Transverse colon (tissue), 4 donors: ENCODE measurements at regions not wholly inside any gene's neighbourhood (a gene's known extent, or its start where the extent isn't known, plus 50 kb on each side); places are given as distances from the start of the nearest gene placed in this dataset.
A peak's percentile ranks its signal among the peaks of the same experiment; 100 is the strongest.

Source experiments
- DNase-seq: peaks from one replicate; pipeline ENCODE4 v3.0.0-alpha.2; 2019
- H3K27ac ChIP-seq, 4 donors: fragments of 200-600 bp; sonication (generic); 2 replicates each; pipeline ENCODE4 v1.5.1; 2016 to 2018; ENCODE audit warnings: inconsistent platforms in 4 of 4
- H3K27me3 ChIP-seq: fragments of 200-600 bp; sonication (generic); 2 replicates; pipeline ENCODE4 v1.5.1; 2017; ENCODE audit warnings: inconsistent platforms
- H3K36me3 ChIP-seq, 4 donors: fragments of 200-600 bp; sonication (generic); 2 replicates each; pipeline ENCODE4 v1.5.1; 2017 to 2019; ENCODE audit warnings: inconsistent platforms in 4 of 4
- H3K4me1 ChIP-seq, 4 donors: fragments of 200-600 bp; sonication (generic); 2 replicates each; pipeline ENCODE4 v1.5.1; 2017 to 2020; ENCODE audit warnings: inconsistent platforms in 4 of 4
- H3K4me3 ChIP-seq, 4 donors: fragments of 200-600 bp; sonication (generic); 1 replicate in 1 of 4; 2 replicates in 3 of 4; pipeline versions ENCODE4 v1.5.1 to v1.6.1; 2017 to 2019; ENCODE audit warnings: inconsistent platforms in 4 of 4
- H3K9me3 ChIP-seq, 2 donors: fragments of 200-600 bp; sonication (generic); 2 replicates each; pipeline ENCODE4 v1.5.1; 2017 to 2019; ENCODE audit warnings: inconsistent platforms in 2 of 2
- EP300 ChIP-seq: sonication (generic); formaldehyde crosslinking; IDR thresholded peaks from one replicate; pipeline ENCODE4 v1.6.1; 2017; ENCODE audit warnings: antibody characterized with exemption, low read depth
- POLR2A ChIP-seq: fragments of 450-650 bp; IDR thresholded peaks from one replicate; pipeline ENCODE4 v1.6.1; 2016; ENCODE audit warnings: antibody characterized with exemption, mild to moderate bottlenecking, moderate library complexity
- POLR2AphosphoS5 ChIP-seq, 3 donors: sonication (generic); formaldehyde crosslinking; IDR thresholded peaks; one replicate each; pipeline ENCODE4 v1.6.1; 2016; ENCODE audit warnings: antibody characterized with exemption in 3 of 3
- WGBS, 2 donors: methylation state at CpG; one replicate each; pipeline ENCODE4 v1.1.5; 2018; ENCODE audit warnings: low coverage in 1 of 2; 5-methylcytosine and 5-hydroxymethylcytosine counted together
- in situ Hi-C, 4 donors: fragments of 200-750 bp; cut with MboI; loops; one replicate each; pipeline versions ENCODE4 v1.15.0 to v1.15.1; 2017; ENCODE audit warnings: low sequenced_read_pairs in 3 of 4, low pct_ligation_motif_present in 1 of 4, low pct_unique_long_range_greater_than_20kb in 1 of 4
- intact Hi-C: fragments of 100-400 bp; cut with DNase I; formaldehyde crosslinking; loops from one replicate; pipeline ENCODE4 v1.15.1; 2023; ENCODE audit warnings: low total_unique reads
- TF ChIP-seq, protein P1 (sequence below), 5 experiments: fragments of 200-600 bp in 3 of 5; fragments of 450-650 bp in 2 of 5; sonication (generic) in 3 of 5; IDR thresholded peaks; 1 replicate in 2 of 5; 2 replicates in 3 of 5; pipeline ENCODE4 v1.5.1; 2016 to 2017; ENCODE audit warnings: antibody characterized with exemption in 5 of 5, inconsistent platforms in 3 of 5, mild to moderate bottlenecking in 2 of 5, moderate library complexity in 1 of 5

DNA sequence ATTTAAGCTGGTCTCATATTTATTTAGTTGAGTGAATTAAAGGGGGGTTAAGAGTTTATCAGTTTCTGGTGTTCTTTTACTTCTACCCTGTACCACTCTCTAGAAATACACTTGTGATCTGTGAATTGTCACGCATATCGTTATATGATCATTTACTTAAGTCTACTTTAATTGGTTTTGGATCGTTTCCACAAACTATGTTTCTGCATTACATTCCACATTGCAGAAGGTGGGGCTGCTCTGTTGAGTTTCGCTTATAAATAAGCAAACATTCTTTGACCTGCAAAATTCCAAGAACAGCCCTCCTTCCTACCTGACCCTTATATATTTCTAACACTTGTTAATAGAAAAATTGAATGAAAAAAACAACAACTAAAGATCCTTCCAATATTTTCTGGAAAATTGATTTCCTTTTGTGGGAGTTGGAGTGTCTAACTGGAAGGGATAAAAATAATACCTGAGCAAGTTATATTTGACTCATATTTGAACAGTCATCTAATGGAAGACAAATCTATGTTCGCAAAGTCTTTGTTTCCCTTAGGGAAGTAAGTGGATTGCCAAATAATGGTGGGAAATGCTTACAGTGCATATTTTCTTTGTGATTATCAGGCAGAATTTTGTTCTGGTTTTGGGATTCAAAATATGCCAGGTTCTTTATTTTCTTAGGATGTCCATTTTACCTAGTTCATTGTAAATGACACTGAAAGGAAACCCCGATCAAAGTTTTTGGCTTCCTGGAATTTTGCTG lies 152.7 kb downstream of the RELL1 start:
- in situ Hi-C loops (no loop called here), intact Hi-C loops (no loop called here)

DNA sequence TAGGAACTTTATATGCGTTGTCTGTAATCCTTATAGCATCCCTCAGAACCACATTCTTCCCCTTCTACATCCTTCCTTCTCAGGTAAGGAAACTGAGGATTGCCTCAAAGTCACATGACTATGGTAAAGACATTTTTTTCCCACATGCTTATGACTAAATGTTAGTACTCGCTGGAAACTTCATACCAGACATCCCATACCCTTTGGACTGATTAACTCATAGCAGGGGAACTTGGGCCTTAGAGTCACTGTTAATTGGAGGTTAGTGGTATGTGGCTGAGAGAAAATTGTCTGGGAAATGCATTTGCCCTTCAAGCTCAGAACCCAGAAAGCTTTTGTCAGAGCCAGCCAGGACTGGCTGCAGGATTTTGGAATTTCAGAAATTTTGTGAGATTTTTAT lies 155.0 kb downstream of the RELL1 start:
- DNase-seq, result no peak
- Histone ChIP-seq H3K9me3 (no peaks in the 10 kb centered on the region), H3K4me1 (peaks cover 3 to 19% (median 5%) of the 10 kb centered on the region in 4 donors), H3K27me3 (no peaks in the 10 kb centered on the region), H3K4me3 (no peak overlapping the region), H3K36me3 (no peaks in the 10 kb centered on the region), H3K27ac (no peak overlapping the region)
- in situ Hi-C loops (no loop called here), intact Hi-C loops (no loop called here)
- no peak for TF ChIP-seq POLR2A
- TF ChIP-seq, protein P1, sequence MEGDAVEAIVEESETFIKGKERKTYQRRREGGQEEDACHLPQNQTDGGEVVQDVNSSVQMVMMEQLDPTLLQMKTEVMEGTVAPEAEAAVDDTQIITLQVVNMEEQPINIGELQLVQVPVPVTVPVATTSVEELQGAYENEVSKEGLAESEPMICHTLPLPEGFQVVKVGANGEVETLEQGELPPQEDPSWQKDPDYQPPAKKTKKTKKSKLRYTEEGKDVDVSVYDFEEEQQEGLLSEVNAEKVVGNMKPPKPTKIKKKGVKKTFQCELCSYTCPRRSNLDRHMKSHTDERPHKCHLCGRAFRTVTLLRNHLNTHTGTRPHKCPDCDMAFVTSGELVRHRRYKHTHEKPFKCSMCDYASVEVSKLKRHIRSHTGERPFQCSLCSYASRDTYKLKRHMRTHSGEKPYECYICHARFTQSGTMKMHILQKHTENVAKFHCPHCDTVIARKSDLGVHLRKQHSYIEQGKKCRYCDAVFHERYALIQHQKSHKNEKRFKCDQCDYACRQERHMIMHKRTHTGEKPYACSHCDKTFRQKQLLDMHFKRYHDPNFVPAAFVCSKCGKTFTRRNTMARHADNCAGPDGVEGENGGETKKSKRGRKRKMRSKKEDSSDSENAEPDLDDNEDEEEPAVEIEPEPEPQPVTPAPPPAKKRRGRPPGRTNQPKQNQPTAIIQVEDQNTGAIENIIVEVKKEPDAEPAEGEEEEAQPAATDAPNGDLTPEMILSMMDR (IDR thresholded peaks at IDR 0.05), result no peak
- TF ChIP-seq EP300, result no peak
- no peak for TF ChIP-seq POLR2AphosphoS5 (IDR thresholded peaks at IDR 0.05)
- 92 to 100% methylated on average over 2 of the region's 2 CpGs for WGBS, 2 donors

More for the DNA sequence above, 152.7 kb downstream of the RELL1 start:
- no peaks in the 10 kb centered on the region for H3K36me3 ChIP-seq
- H3K4me3 ChIP-seq, result no peak overlapping the region
- TF ChIP-seq EP300 (no peak), POLR2A (no peak), POLR2AphosphoS5 (IDR thresholded peaks at IDR 0.05) (no peak)
- TF ChIP-seq, protein P1 (IDR thresholded peaks at IDR 0.05), result no peak
- H3K4me1 ChIP-seq, result peaks cover 3 to 16% (median 5%) of the 10 kb centered on the region in 4 donors
- WGBS, 2 donors, result 46 to 55% methylated on average over 6 of the region's 6 CpGs
- peak overlapping the region in 2 of 4 donors; percentile 18 to 31 for H3K27ac ChIP-seq
- no peaks in the 10 kb centered on the region for H3K27me3 ChIP-seq
- H3K9me3 ChIP-seq, result no peaks in the 10 kb centered on the region
- DNase-seq, result no peak

DNA sequence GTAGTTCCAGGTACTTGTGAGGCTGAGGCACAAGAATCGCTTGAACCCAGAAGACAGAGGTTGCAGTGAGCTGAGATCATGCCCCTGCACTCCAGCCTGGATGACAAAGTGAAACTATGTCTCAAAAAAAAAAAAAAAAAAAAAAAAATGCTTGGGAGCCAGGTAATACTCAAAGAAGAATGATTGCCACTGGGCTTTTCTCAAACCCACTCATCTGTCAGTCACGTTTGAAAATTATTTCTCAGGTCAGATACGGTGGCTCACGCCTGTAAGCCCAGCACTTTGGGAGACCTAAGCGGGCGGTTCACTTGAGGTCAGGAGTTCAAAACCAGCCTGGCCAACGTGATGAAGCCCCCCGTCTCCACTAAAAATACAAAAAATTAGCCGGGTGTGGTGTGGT lies 155.7 kb downstream of the RELL1 start:
- no peak overlapping the region for H3K27ac ChIP-seq
- intact Hi-C loops, result no loop called here
- no peaks in the 10 kb centered on the region for H3K9me3 ChIP-seq
- 83 to 87% methylated on average over 5 to 9 of the region's 9 CpGs for WGBS, 2 donors
- in situ Hi-C loops, result no loop called here
- no peak overlapping the region for H3K4me3 ChIP-seq
- DNase-seq, result no peak
- TF ChIP-seq POLR2A (no peak), POLR2AphosphoS5 (IDR thresholded peaks at IDR 0.05) (no peak), EP300 (no peak)
- TF ChIP-seq, protein P1 (IDR thresholded peaks at IDR 0.05), result no peak
- no peaks in the 10 kb centered on the region for H3K27me3 ChIP-seq
- peaks cover 3 to 19% (median 5%) of the 10 kb centered on the region in 4 donors for H3K4me1 ChIP-seq
- no peaks in the 10 kb centered on the region for H3K36me3 ChIP-seq

DNA sequence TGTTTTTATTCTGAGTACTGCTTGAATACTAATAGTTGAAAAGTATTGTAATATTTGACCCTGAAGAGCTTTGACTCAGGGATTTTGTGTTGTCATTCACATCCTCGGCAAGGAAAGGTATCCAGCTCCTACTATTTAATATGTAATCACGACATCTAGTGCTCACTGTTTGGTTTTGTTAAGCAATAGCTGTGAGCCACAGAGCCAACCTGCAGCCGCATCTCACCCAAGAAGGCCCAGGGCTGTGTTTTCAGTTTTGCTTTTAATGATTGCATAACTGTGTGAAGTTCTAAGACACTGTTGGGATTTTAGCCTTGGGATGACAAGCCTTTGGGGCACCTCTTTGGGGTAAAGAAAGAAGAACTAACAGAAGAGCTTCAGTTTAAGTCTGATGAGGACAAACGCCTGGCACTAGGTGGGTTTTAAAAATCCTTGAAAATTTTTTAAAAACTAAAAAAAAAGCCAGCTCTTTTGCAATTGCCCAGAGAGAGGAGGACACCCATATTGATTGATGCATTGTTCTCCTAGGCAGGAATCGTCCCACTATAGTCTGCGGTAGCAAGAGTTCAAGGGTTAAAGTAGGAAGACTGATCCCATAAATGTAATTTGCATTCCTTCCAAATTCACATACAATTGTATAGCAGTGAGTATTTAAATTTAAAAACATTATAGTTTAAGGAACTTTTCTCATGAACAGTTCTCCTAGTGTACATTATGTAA lies 157.8 kb downstream of the RELL1 start:
- Histone ChIP-seq H3K36me3 (no peaks in the 10 kb centered on the region), H3K4me3 (no peak overlapping the region), H3K4me1 (peaks cover 0 to 14% (median 0%) of the 10 kb centered on the region in 4 donors), H3K27ac (no peak overlapping the region), H3K27me3 (no peaks in the 10 kb centered on the region), H3K9me3 (no peaks in the 10 kb centered on the region)
- intact Hi-C loops (no loop called here), in situ Hi-C loops (no loop called here)
- TF ChIP-seq POLR2AphosphoS5 (IDR thresholded peaks at IDR 0.05) (no peak), EP300 (no peak), POLR2A (no peak)
- TF ChIP-seq, protein P1 (IDR thresholded peaks at IDR 0.05), result no peak
- no peak for DNase-seq
- WGBS, 2 donors, result 59 to 62% methylated on average over 5 to 6 of the region's 6 CpGs
